ENCODE measurements at regions not wholly inside any gene's neighbourhood (a gene's known extent, or its start where the extent isn't known, plus 50 kb on each side); places are given as distances from the start of the nearest gene placed in this dataset.

GRCh38 chr1:59070610-59071009 is 226.3 kb upstream of the FGGY start:
- POLR2A ChIA-PET = interaction anchor here (0.6 to 1.5 kb wide), 3 partner anchors 8 to 287 kb away, joined by 3 to 8 read pairs (median 5); partner anchors contain the start of gene JUN
- peak overlapping the region; percentile 3 to 91 (median 63) for H3K27ac Mint-ChIP-seq

GRCh38 chr1:59071289-59071688 is 225.6 kb upstream of the FGGY start:
- ATAC-seq = peak; percentile 38
- ChIA-PET CTCF (interaction anchor here (1.8 kb wide), 1 partner anchor 287 kb away, joined by 5 read pairs; the partner anchor contains the start of gene JUN), POLR2A (interaction anchor here (0.5 to 1.5 kb wide), 5 partner anchors 8 to 293 kb away, joined by 3 to 8 read pairs (median 3); partner anchors contain the start of gene JUN)
- Mint-ChIP-seq H3K27me3 (no peaks in the 10 kb centered on the region), H3K36me3 (peaks cover 0 to 18% (median 0%) of the 10 kb centered on the region in 5 donors), H3K27ac (peak overlapping the region; percentile 41 to 91 (median 79)), H3K9me3 (peaks cover 0 to 6% (median 0%) of the 10 kb centered on the region in 11 donors), H3K4me3 (peak overlapping the region; percentile 51 to 84 (median 70)), H3K4me1 (peaks cover 21 to 32% (median 27%) of the 10 kb centered on the region in 7 donors)
- Histone ChIP-seq H3K27ac (ENCODE audit: low read depth, low read length) (no peak overlapping the region), H3K4me3 (ENCODE audit: low read length) (peak overlapping the region; percentile 21), H3K9me3 (ENCODE audit: control insufficient read depth in 2 of 3, low read length in 3 of 3) (no peaks in the 10 kb centered on the region), H3K4me1 (ENCODE audit: control insufficient read depth in 2 of 2, insufficient read depth in 2 of 2, low read length in 2 of 2) (peaks cover 21 to 26% of the 10 kb centered on the region in 2 donors), H3K36me3 (ENCODE audit: control insufficient read depth in 2 of 3, insufficient read depth in 3 of 3, low read length in 3 of 3) (no peaks in the 10 kb centered on the region), H3K27me3 (ENCODE audit: control insufficient read depth in 2 of 2, insufficient read depth in 2 of 2, low read length in 2 of 2) (no peaks in the 10 kb centered on the region)
- intact Hi-C loops (cut with micrococcal nuclease) = loop anchor here (5.0 to 10.0 kb wide), 3 partner anchors 129 to 286 kb away; partner anchors contain the start of gene JUN (in 1 of the 2)
- peak in 5 of 9 donors; percentile 12 to 30 (median 22) for DNase-seq

More at GRCh38 chr1:59070610-59071009, 226.3 kb upstream of the FGGY start:
- peaks cover 0 to 19% (median 0%) of the 10 kb centered on the region in 5 donors for H3K36me3 Mint-ChIP-seq
- H3K27me3 ChIP-seq (ENCODE audit: control insufficient read depth in 2 of 2, insufficient read depth in 2 of 2, low read length in 2 of 2) = no peaks in the 10 kb centered on the region
- DNase-seq = no peak
- intact Hi-C loops (cut with micrococcal nuclease) = loop anchor here (5.0 to 10.0 kb wide), 3 partner anchors 128 to 286 kb away; partner anchors contain the start of gene JUN (in 1 of the 2)
- no peaks in the 10 kb centered on the region for H3K36me3 ChIP-seq (ENCODE audit: control insufficient read depth in 2 of 3, insufficient read depth in 3 of 3, low read length in 3 of 3)
- H3K4me3 Mint-ChIP-seq = peak overlapping the region in 8 of 10 donors; percentile 42 to 84 (median 69)
- H3K4me1 Mint-ChIP-seq = peaks cover 21 to 33% (median 27%) of the 10 kb centered on the region in 7 donors
- H3K9me3 ChIP-seq (ENCODE audit: control insufficient read depth in 2 of 3, low read length in 3 of 3) = no peaks in the 10 kb centered on the region
- H3K4me1 ChIP-seq (ENCODE audit: control insufficient read depth in 2 of 2, insufficient read depth in 2 of 2, low read length in 2 of 2) = peaks cover 21 to 26% of the 10 kb centered on the region in 2 donors
- H3K27me3 Mint-ChIP-seq = no peaks in the 10 kb centered on the region
- H3K27ac ChIP-seq (ENCODE audit: low read depth, low read length) = no peak overlapping the region
- H3K9me3 Mint-ChIP-seq = peaks cover 0 to 6% (median 0%) of the 10 kb centered on the region in 11 donors
- CTCF ChIA-PET = interaction anchor here (1.8 kb wide), 1 partner anchor 286 kb away, joined by 5 read pairs; the partner anchor contains the start of gene JUN
- no peak for ATAC-seq
- no peak overlapping the region for H3K4me3 ChIP-seq (ENCODE audit: low read length)

- Mint-ChIP-seq H3K27ac (peak overlapping the region; percentile 41 to 91 (median 79)), H3K4me1 (peaks cover 21 to 38% (median 27%) of the 10 kb centered on the region in 7 donors), H3K4me3 (peak overlapping the region; percentile 2 to 84 (median 70)), H3K27me3 (no peaks in the 10 kb centered on the region), H3K9me3 (peaks cover 0 to 6% (median 0%) of the 10 kb centered on the region in 11 donors), H3K36me3 (peaks cover 0 to 18% (median 0%) of the 10 kb centered on the region in 5 donors)
- no peak for ATAC-seq
- intact Hi-C loops (cut with micrococcal nuclease) = loop anchor here (1.0 to 10.0 kb wide), 4 partner anchors 130 to 287 kb away; partner anchors contain the start of gene JUN (in 1 of the 2)
- H3K36me3 ChIP-seq (ENCODE audit: control insufficient read depth in 2 of 3, insufficient read depth in 3 of 3, low read length in 3 of 3) = no peaks in the 10 kb centered on the region
- H3K9me3 ChIP-seq (ENCODE audit: control insufficient read depth in 2 of 3, low read length in 3 of 3) = no peaks in the 10 kb centered on the region
- peak in 4 of 9 donors; percentile 7 to 17 (median 16) for DNase-seq
- peak overlapping the region; percentile 21 for H3K4me3 ChIP-seq (ENCODE audit: low read length)
- ChIA-PET CTCF (interaction anchor here (0.5 to 1.8 kb wide), 2 partner anchors 273 to 288 kb away, joined by 3 to 5 read pairs; partner anchors contain the start of gene JUN), POLR2A (interaction anchor here (0.5 to 1.5 kb wide), 5 partner anchors 9 to 294 kb away, joined by 3 to 8 read pairs (median 4); partner anchors contain the start of gene JUN)
- no peaks in the 10 kb centered on the region for H3K27me3 ChIP-seq (ENCODE audit: control insufficient read depth in 2 of 2, insufficient read depth in 2 of 2, low read length in 2 of 2)
- H3K27ac ChIP-seq (ENCODE audit: low read depth, low read length) = no peak overlapping the region
- peaks cover 21 to 26% of the 10 kb centered on the region in 2 donors for H3K4me1 ChIP-seq (ENCODE audit: control insufficient read depth in 2 of 2, insufficient read depth in 2 of 2, low read length in 2 of 2)
Observed at GRCh38 chr1:59071876-59072582, 224.9 kb upstream of the FGGY start.

GRCh38 chr1:59072583-59072947 is 224.3 kb upstream of the FGGY start:
- Mint-ChIP-seq H3K27ac (peak overlapping the region; percentile 14 to 91 (median 76)), H3K4me3 (peak overlapping the region; percentile 2 to 78 (median 61)), H3K36me3 (peaks cover 0 to 18% (median 0%) of the 10 kb centered on the region in 5 donors), H3K9me3 (peaks cover 0 to 6% (median 0%) of the 10 kb centered on the region in 11 donors), H3K4me1 (peaks cover 21 to 38% (median 27%) of the 10 kb centered on the region in 7 donors), H3K27me3 (no peaks in the 10 kb centered on the region)
- H3K27ac ChIP-seq (ENCODE audit: low read depth, low read length) = no peak overlapping the region
- H3K4me3 ChIP-seq (ENCODE audit: low read length) = no peak overlapping the region
- ChIA-PET CTCF (interaction anchor here (0.5 kb wide), 1 partner anchor 274 kb away, joined by 3 read pairs; no protein-coding TSS in a partner anchor), POLR2A (interaction anchor here (0.6 to 1.2 kb wide), 3 partner anchors 27 to 288 kb away, joined by 3 to 4 read pairs (median 4); no protein-coding TSS in a partner anchor)
- H3K4me1 ChIP-seq (ENCODE audit: control insufficient read depth in 2 of 2, insufficient read depth in 2 of 2, low read length in 2 of 2) = peaks cover 21 to 26% of the 10 kb centered on the region in 2 donors
- no peaks in the 10 kb centered on the region for H3K36me3 ChIP-seq (ENCODE audit: control insufficient read depth in 2 of 3, insufficient read depth in 3 of 3, low read length in 3 of 3)
- intact Hi-C loops (cut with micrococcal nuclease) = loop anchor here (1.0 to 10.0 kb wide), 4 partner anchors 130 to 288 kb away; partner anchors contain the start of gene JUN (in 1 of the 2)
- DNase-seq (no peak), ATAC-seq (no peak)
- no peaks in the 10 kb centered on the region for H3K9me3 ChIP-seq (ENCODE audit: control insufficient read depth in 2 of 3, low read length in 3 of 3)
- no peaks in the 10 kb centered on the region for H3K27me3 ChIP-seq (ENCODE audit: control insufficient read depth in 2 of 2, insufficient read depth in 2 of 2, low read length in 2 of 2)

GRCh38 chr1:59074598-59074997 is 222.3 kb upstream of the FGGY start:
- H3K27me3 Mint-ChIP-seq = peaks cover 0 to 2% (median 0%) of the 10 kb centered on the region in 5 donors
- Histone ChIP-seq H3K4me1 (ENCODE audit: control insufficient read depth in 2 of 2, insufficient read depth in 2 of 2, low read length in 2 of 2) (peaks cover 21 to 26% of the 10 kb centered on the region in 2 donors), H3K36me3 (ENCODE audit: control insufficient read depth in 2 of 3, insufficient read depth in 3 of 3, low read length in 3 of 3) (no peaks in the 10 kb centered on the region), H3K27me3 (ENCODE audit: control insufficient read depth in 2 of 2, insufficient read depth in 2 of 2, low read length in 2 of 2) (no peaks in the 10 kb centered on the region), H3K27ac (ENCODE audit: low read depth, low read length) (no peak overlapping the region), H3K4me3 (ENCODE audit: low read length) (no peak overlapping the region), H3K9me3 (ENCODE audit: control insufficient read depth in 2 of 3, low read length in 3 of 3) (no peaks in the 10 kb centered on the region)
- H3K27ac Mint-ChIP-seq = no peak overlapping the region
- CTCF ChIA-PET = no interaction called here
- peaks cover 0 to 6% (median 0%) of the 10 kb centered on the region in 11 donors for H3K9me3 Mint-ChIP-seq
- POLR2A ChIA-PET = no interaction called here
- peaks cover 0 to 18% (median 0%) of the 10 kb centered on the region in 5 donors for H3K36me3 Mint-ChIP-seq
- ATAC-seq (no peak), DNase-seq (no peak)
- peaks cover 24 to 38% (median 27%) of the 10 kb centered on the region in 7 donors for H3K4me1 Mint-ChIP-seq
- H3K4me3 Mint-ChIP-seq = no peak overlapping the region
- intact Hi-C loops (cut with micrococcal nuclease) = loop anchor here (5.0 to 10.0 kb wide), 3 partner anchors 132 to 290 kb away; partner anchors contain the start of gene JUN (in 1 of the 2)

- ChIA-PET POLR2A (no interaction called here), CTCF (no interaction called here)
- Mint-ChIP-seq H3K4me3 (no peak overlapping the region), H3K27me3 (peaks cover 0 to 3% (median 0%) of the 10 kb centered on the region in 5 donors), H3K9me3 (peaks cover 0 to 6% (median 0%) of the 10 kb centered on the region in 11 donors), H3K36me3 (peaks cover 0 to 18% (median 0%) of the 10 kb centered on the region in 5 donors), H3K27ac (no peak overlapping the region), H3K4me1 (peaks cover 24 to 42% (median 27%) of the 10 kb centered on the region in 7 donors)
- Histone ChIP-seq H3K27ac (ENCODE audit: low read depth, low read length) (no peak overlapping the region), H3K27me3 (ENCODE audit: control insufficient read depth in 2 of 2, insufficient read depth in 2 of 2, low read length in 2 of 2) (no peaks in the 10 kb centered on the region), H3K4me1 (ENCODE audit: control insufficient read depth in 2 of 2, insufficient read depth in 2 of 2, low read length in 2 of 2) (peaks cover 21 to 26% of the 10 kb centered on the region in 2 donors), H3K36me3 (ENCODE audit: control insufficient read depth in 2 of 3, insufficient read depth in 3 of 3, low read length in 3 of 3) (no peaks in the 10 kb centered on the region), H3K4me3 (ENCODE audit: low read length) (no peak overlapping the region), H3K9me3 (ENCODE audit: control insufficient read depth in 2 of 3, low read length in 3 of 3) (no peaks in the 10 kb centered on the region)
- ATAC-seq (no peak), DNase-seq (no peak)
- intact Hi-C loops (cut with micrococcal nuclease) = loop anchor here in 1 of 2 donors (10.0 kb wide), 1 partner anchor 290 kb away; the partner anchor contains the start of gene JUN
Observed at GRCh38 chr1:59075021-59075420, 221.9 kb upstream of the FGGY start.
